ENCODE measurements at regions not wholly inside any gene's neighbourhood (a gene's known extent, or its start where the extent isn't known, plus 50 kb on each side); places are given as distances from the start of the nearest gene placed in this dataset.
"Not testable (repeated sequence)": the region's sequence is repeated elsewhere in the genome, so short reads cannot be mapped to it uniquely, and the experiment has no call there.

GRCh38 chr6:81950877-81951276 lies 198.4 kb upstream of the TENT5A start:
- POLR2A ChIA-PET = no interaction called here
- DNase-seq = peak in 2 of 3 donors; percentile 9 to 14
- no peak overlapping the region for H3K4me3 ChIP-seq (ENCODE audit: control insufficient read depth in 1 of 7, extremely low read depth in 1 of 7, insufficient read depth in 4 of 7, low read depth in 2 of 7, low read length in 6 of 7)
- H3K36me3 ChIP-seq (ENCODE audit: control insufficient read depth in 4 of 4, insufficient read depth in 4 of 4, low read length in 3 of 4) = no peaks in the 10 kb centered on the region
- CTCF ChIA-PET = no interaction called here
- WGBS (ENCODE audit: insufficient coverage) = 0% methylated on average over 1 of the region's 1 CpG
- peaks cover 5 to 8% (median 6%) of the 10 kb centered on the region in 4 experiments for H3K4me1 ChIP-seq (ENCODE audit: control extremely low read depth in 1 of 4, control insufficient read depth in 4 of 4, insufficient read depth in 4 of 4, low read length in 3 of 4)
- H3K9me3 ChIP-seq (ENCODE audit: control extremely low read depth in 1 of 5, control insufficient read depth in 4 of 5, insufficient read depth in 2 of 5, low read depth in 1 of 5, low read length in 4 of 5) = no peaks in the 10 kb centered on the region
- H3K27ac ChIP-seq (ENCODE audit: insufficient read depth in 1 of 2, low read depth in 1 of 2, low read length in 2 of 2, poor library complexity in 1 of 2, severe bottlenecking in 2 of 2) = no peak overlapping the region
- no peaks in the 10 kb centered on the region for H3K27me3 ChIP-seq (replicated peaks in 2 of 5; ENCODE audit: control insufficient read depth in 4 of 5, insufficient read depth in 5 of 5, low read length in 4 of 5)

DNA sequence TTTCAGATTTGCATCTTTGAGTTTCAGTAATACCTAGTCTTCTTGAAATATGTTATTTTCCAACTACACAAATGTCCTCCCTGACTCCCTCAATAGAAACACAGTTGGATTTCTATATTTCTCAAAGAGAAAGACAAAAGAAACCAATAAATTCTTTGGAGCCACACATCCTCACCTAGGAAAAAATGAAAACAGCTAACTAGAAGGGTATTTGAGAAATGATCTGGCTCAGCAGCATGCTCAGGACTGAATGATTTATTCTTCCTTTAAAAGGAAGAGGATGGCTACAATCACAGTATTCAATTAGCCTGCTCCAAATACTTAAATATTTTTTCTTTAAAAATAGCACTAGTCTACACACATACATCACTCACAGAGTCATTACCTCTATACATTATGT lies 196.4 kb upstream of the TENT5A start:
- Histone ChIP-seq H3K27ac (ENCODE audit: insufficient read depth in 1 of 2, low read depth in 1 of 2, low read length in 2 of 2, poor library complexity in 1 of 2, severe bottlenecking in 2 of 2) (no peak overlapping the region), H3K27me3 (replicated peaks in 2 of 5; ENCODE audit: control insufficient read depth in 4 of 5, insufficient read depth in 5 of 5, low read length in 4 of 5) (no peaks in the 10 kb centered on the region), H3K9me3 (ENCODE audit: control extremely low read depth in 1 of 5, control insufficient read depth in 4 of 5, insufficient read depth in 2 of 5, low read depth in 1 of 5, low read length in 4 of 5) (no peaks in the 10 kb centered on the region), H3K4me1 (ENCODE audit: control extremely low read depth in 1 of 4, control insufficient read depth in 4 of 4, insufficient read depth in 4 of 4, low read length in 3 of 4) (peaks cover 5 to 8% (median 6%) of the 10 kb centered on the region in 4 experiments), H3K36me3 (ENCODE audit: control insufficient read depth in 4 of 4, insufficient read depth in 4 of 4, low read length in 3 of 4) (no peaks in the 10 kb centered on the region), H3K4me3 (ENCODE audit: control insufficient read depth in 1 of 7, extremely low read depth in 1 of 7, insufficient read depth in 4 of 7, low read depth in 2 of 7, low read length in 6 of 7) (no peak overlapping the region)
- ChIA-PET POLR2A (no interaction called here), CTCF (interaction anchor here (0.6 kb wide), 1 partner anchor 138 kb away, joined by 3 read pairs; no protein-coding TSS in a partner anchor)
- no peak for DNase-seq

DNA sequence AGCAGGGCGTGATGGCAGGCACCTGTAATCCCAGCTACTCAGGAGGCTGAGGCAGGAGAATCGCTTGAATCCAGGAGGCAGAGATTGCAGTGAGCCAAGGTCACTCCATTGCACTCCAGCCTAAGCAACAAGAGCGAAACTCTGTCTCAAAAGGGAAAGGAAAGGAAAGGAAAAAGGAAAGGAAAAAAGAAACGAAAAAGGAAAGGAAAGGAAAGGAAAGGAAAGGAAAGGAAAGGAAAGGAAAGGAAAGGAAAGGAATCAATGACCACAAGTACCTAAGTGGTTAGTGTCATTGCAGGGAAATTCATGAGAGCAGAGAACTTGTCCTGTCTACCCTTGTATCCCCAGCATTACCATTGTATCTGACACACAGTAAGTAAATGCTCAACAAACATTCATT lies 195.7 kb upstream of the TENT5A start:
- H3K4me3 ChIP-seq (ENCODE audit: control insufficient read depth in 1 of 7, extremely low read depth in 1 of 7, insufficient read depth in 4 of 7, low read depth in 2 of 7, low read length in 6 of 7); H3K4me1 ChIP-seq (ENCODE audit: control extremely low read depth in 1 of 4, control insufficient read depth in 4 of 4, insufficient read depth in 4 of 4, low read length in 3 of 4); DNase-seq; H3K36me3 ChIP-seq (ENCODE audit: control insufficient read depth in 4 of 4, insufficient read depth in 4 of 4, low read length in 3 of 4); H3K9me3 ChIP-seq (ENCODE audit: control extremely low read depth in 1 of 5, control insufficient read depth in 4 of 5, insufficient read depth in 2 of 5, low read depth in 1 of 5, low read length in 4 of 5); POLR2A ChIA-PET; H3K27ac ChIP-seq (ENCODE audit: insufficient read depth in 1 of 2, low read depth in 1 of 2, low read length in 2 of 2, poor library complexity in 1 of 2, severe bottlenecking in 2 of 2); H3K27me3 ChIP-seq (replicated peaks in 2 of 5; ENCODE audit: control insufficient read depth in 4 of 5, insufficient read depth in 5 of 5, low read length in 4 of 5); CTCF ChIA-PET: not testable (repeated sequence)
- WGBS (ENCODE audit: insufficient coverage) = 93% methylated on average over 4 of the region's 4 CpGs

DNA sequence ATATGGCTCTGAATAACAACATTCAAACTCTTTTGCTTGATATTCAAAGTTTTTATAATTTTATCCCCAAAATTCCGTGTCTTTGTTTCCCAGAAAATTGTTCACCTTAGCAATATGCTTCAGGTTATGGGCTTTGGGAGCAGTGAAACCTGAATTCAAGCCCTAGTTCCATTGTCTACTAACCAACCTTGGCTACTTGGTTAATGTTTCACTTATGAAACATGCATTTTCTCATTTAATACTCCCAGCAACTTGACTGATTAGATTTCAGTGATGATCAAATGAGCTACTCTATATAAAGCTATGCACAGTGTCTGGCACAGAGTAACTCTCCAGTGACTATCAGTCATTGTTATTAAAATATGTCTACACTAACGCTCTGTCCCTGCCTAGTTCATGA lies 192.2 kb upstream of the TENT5A start:
- no peaks in the 10 kb centered on the region for H3K36me3 ChIP-seq (ENCODE audit: control insufficient read depth in 4 of 4, insufficient read depth in 4 of 4, low read length in 3 of 4)

GRCh38 chr6:81942842-81943241 lies 190.4 kb upstream of the TENT5A start:
- 100% methylated on average over 1 of the region's 3 CpGs for WGBS (ENCODE audit: insufficient coverage)
- H3K27me3 ChIP-seq (replicated peaks in 2 of 5; ENCODE audit: control insufficient read depth in 4 of 5, insufficient read depth in 5 of 5, low read length in 4 of 5); POLR2A ChIA-PET; H3K4me3 ChIP-seq (ENCODE audit: control insufficient read depth in 1 of 7, extremely low read depth in 1 of 7, insufficient read depth in 4 of 7, low read depth in 2 of 7, low read length in 6 of 7); H3K27ac ChIP-seq (ENCODE audit: insufficient read depth in 1 of 2, low read depth in 1 of 2, low read length in 2 of 2, poor library complexity in 1 of 2, severe bottlenecking in 2 of 2); H3K9me3 ChIP-seq (ENCODE audit: control extremely low read depth in 1 of 5, control insufficient read depth in 4 of 5, insufficient read depth in 2 of 5, low read depth in 1 of 5, low read length in 4 of 5); CTCF ChIA-PET; H3K36me3 ChIP-seq (ENCODE audit: control insufficient read depth in 4 of 4, insufficient read depth in 4 of 4, low read length in 3 of 4); H3K4me1 ChIP-seq (ENCODE audit: control extremely low read depth in 1 of 4, control insufficient read depth in 4 of 4, insufficient read depth in 4 of 4, low read length in 3 of 4); DNase-seq: not testable (repeated sequence)

More for the DNA sequence above, 192.2 kb upstream of the TENT5A start:
- H3K27ac ChIP-seq (ENCODE audit: insufficient read depth in 1 of 2, low read depth in 1 of 2, low read length in 2 of 2, poor library complexity in 1 of 2, severe bottlenecking in 2 of 2) = no peak overlapping the region
- no peak for DNase-seq
- ChIA-PET POLR2A (interaction anchor here (0.6 kb wide), 1 partner anchor 22 kb away, joined by 3 read pairs; no protein-coding TSS in a partner anchor), CTCF (interaction anchor here (1.0 kb wide), 1 partner anchor 190 kb away, joined by 3 read pairs; no protein-coding TSS in a partner anchor)
- peaks cover 0 to 8% (median 0%) of the 10 kb centered on the region in 4 experiments for H3K4me1 ChIP-seq (ENCODE audit: control extremely low read depth in 1 of 4, control insufficient read depth in 4 of 4, insufficient read depth in 4 of 4, low read length in 3 of 4)
- no peak overlapping the region for H3K4me3 ChIP-seq (ENCODE audit: control insufficient read depth in 1 of 7, extremely low read depth in 1 of 7, insufficient read depth in 4 of 7, low read depth in 2 of 7, low read length in 6 of 7)
- H3K27me3 ChIP-seq (replicated peaks in 2 of 5; ENCODE audit: control insufficient read depth in 4 of 5, insufficient read depth in 5 of 5, low read length in 4 of 5) = no peaks in the 10 kb centered on the region
- no peaks in the 10 kb centered on the region for H3K9me3 ChIP-seq (ENCODE audit: control extremely low read depth in 1 of 5, control insufficient read depth in 4 of 5, insufficient read depth in 2 of 5, low read depth in 1 of 5, low read length in 4 of 5)
- WGBS (ENCODE audit: insufficient coverage) = 100% methylated on average over 2 of the region's 2 CpGs

- Histone ChIP-seq H3K4me3 (ENCODE audit: control insufficient read depth in 1 of 7, extremely low read depth in 1 of 7, insufficient read depth in 4 of 7, low read depth in 2 of 7, low read length in 6 of 7) (no peak overlapping the region), H3K27me3 (replicated peaks in 2 of 5; ENCODE audit: control insufficient read depth in 4 of 5, insufficient read depth in 5 of 5, low read length in 4 of 5) (no peaks in the 10 kb centered on the region), H3K27ac (ENCODE audit: insufficient read depth in 1 of 2, low read depth in 1 of 2, low read length in 2 of 2, poor library complexity in 1 of 2, severe bottlenecking in 2 of 2) (no peak overlapping the region), H3K4me1 (ENCODE audit: control extremely low read depth in 1 of 4, control insufficient read depth in 4 of 4, insufficient read depth in 4 of 4, low read length in 3 of 4) (peaks cover 0 to 8% (median 1%) of the 10 kb centered on the region in 4 experiments), H3K9me3 (ENCODE audit: control extremely low read depth in 1 of 5, control insufficient read depth in 4 of 5, insufficient read depth in 2 of 5, low read depth in 1 of 5, low read length in 4 of 5) (no peaks in the 10 kb centered on the region), H3K36me3 (ENCODE audit: control insufficient read depth in 4 of 4, insufficient read depth in 4 of 4, low read length in 3 of 4) (no peaks in the 10 kb centered on the region)
- no peak for DNase-seq
- WGBS (ENCODE audit: insufficient coverage) = no CpG with 5 or more reads among the region's 3 CpGs
- ChIA-PET CTCF (no interaction called here), POLR2A (no interaction called here)
Observed at GRCh38 chr6:81942067-81942370, 189.5 kb upstream of the TENT5A start.

DNA sequence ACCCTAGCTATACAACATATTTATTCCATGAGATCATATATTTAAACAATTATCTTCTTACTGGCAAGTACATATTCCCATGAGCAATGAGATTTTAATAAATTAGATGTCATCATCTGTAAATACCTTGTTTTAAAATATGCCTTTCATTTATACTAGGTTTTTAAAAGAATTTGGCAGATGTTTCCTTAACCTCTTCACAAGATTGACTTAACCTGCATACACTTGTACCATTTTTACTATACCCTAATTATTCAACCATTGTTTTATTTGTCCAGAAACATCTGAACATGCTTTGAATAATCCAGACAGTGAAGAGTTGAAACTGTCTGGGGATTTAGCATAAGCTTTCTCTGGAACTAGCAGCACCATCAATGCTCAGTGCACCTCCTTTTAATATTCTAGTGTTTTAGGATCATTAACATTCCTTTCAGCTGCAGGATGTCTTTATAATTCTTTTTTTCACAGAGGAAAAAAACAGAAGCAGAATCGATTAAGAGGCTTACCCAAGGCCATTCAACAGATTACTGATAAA lies 188.0 kb upstream of the TENT5A start:
- ChIA-PET POLR2A (no interaction called here), CTCF (no interaction called here)
- no peak overlapping the region for H3K4me3 ChIP-seq (ENCODE audit: control insufficient read depth in 1 of 7, extremely low read depth in 1 of 7, insufficient read depth in 4 of 7, low read depth in 2 of 7, low read length in 6 of 7)
- no peaks in the 10 kb centered on the region for H3K27me3 ChIP-seq (replicated peaks in 2 of 5; ENCODE audit: control insufficient read depth in 4 of 5, insufficient read depth in 5 of 5, low read length in 4 of 5)
- WGBS (ENCODE audit: insufficient coverage) = no CpG with 5 or more reads among the region's 1 CpG
- peaks cover 0 to 8% (median 1%) of the 10 kb centered on the region in 4 experiments for H3K4me1 ChIP-seq (ENCODE audit: control extremely low read depth in 1 of 4, control insufficient read depth in 4 of 4, insufficient read depth in 4 of 4, low read length in 3 of 4)
- H3K9me3 ChIP-seq (ENCODE audit: control extremely low read depth in 1 of 5, control insufficient read depth in 4 of 5, insufficient read depth in 2 of 5, low read depth in 1 of 5, low read length in 4 of 5) = no peaks in the 10 kb centered on the region
- H3K27ac ChIP-seq (ENCODE audit: insufficient read depth in 1 of 2, low read depth in 1 of 2, low read length in 2 of 2, poor library complexity in 1 of 2, severe bottlenecking in 2 of 2) = no peak overlapping the region
- no peak for DNase-seq
- H3K36me3 ChIP-seq (ENCODE audit: control insufficient read depth in 4 of 4, insufficient read depth in 4 of 4, low read length in 3 of 4) = no peaks in the 10 kb centered on the region

Data from common myeloid progenitor, CD34-positive (primary cell).